ENCODE measurements at regions not wholly inside any gene's neighbourhood (a gene's known extent, or its start where the extent isn't known, plus 50 kb on each side); places are given as distances from the start of the nearest gene placed in this dataset.

DNA sequence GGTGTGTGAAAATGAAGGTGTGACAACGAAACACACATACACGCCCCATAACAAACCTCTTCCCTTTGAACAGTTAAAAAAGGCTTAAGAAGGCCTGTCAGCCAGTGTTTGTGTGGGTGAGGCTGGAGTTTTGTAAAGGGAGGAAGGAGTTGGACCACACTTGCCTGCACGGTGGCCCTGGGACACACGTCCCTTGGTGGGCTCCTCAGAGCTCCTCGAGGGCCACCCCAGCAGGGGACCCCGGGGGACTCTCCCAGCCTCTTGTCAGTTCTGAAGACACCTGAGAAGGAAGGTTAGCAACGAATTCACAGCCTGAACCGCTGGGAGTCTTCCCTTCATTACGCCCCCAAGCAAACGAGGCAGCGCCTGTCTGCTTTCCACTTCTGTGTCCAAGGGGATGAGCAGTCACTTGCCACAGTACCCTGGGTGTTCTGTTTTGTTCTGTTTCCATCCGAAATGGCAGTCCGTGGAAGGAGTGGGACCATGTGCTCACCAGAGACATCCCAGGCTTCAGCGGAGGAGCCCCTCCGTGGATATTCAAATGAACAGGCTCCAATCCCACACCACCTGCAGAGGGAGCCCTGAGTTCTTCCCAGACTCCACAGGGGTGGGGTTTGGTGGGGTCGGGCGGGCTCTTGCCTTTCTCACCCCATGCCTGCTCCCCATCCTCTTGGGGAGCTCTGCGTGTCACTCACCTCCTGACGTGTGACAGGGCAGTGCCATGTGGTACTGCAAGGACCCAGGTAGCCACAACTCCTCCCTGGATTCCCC, 68.6 kb downstream of the NRN1 start:
- no peak for TF ChIP-seq POLR2AphosphoS5 (IDR thresholded peaks at IDR 0.05; ENCODE audit: borderline replicate concordance, low read depth, low read length)
- no peak for TF ChIP-seq FOXP2 (optimal IDR thresholded peaks at IDR 0.05; ENCODE audit: control extremely low read depth, extremely low read length, insufficient read depth)
